ENCODE measurements at regions not wholly inside any gene's neighbourhood (a gene's known extent, or its start where the extent isn't known, plus 50 kb on each side); places are given as distances from the start of the nearest gene placed in this dataset.

DNA sequence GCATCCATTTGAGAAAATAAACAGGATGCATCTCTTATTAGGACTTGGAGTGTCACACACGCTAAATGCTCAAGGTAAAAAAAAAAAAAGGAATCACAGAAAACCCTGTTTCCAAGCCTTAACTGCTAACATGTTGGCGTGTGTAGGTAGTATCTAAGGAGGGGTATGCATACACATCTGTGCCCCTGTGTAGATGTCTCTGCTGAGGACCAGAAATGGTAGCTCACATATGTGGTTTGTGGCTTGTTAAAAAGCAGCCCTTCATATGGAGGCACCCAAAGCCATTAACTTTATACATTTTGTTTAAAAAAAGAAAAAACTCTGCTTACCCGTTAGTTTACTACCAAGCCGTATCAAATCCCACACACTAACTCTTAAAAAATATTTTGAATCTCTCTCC lies 314.1 kb downstream of the SNAPC1 start:
- ATAC-seq (no peak), DNase-seq (ENCODE audit: extremely low read depth in 1 of 4, low spot score in 3 of 4) (no peak), FAIRE-seq (no peak)
- H3K27me3 ChIP-seq (ENCODE audit: control insufficient read depth in 2 of 2, insufficient read depth in 2 of 2, low read length in 2 of 2), result no peaks in the 10 kb centered on the region
- H3K27ac ChIP-seq (ENCODE audit: extremely low read depth, low read depth, low read length), result no peak overlapping the region
- H2AFZ ChIP-seq (ENCODE audit: low read depth, low read length), result no peak overlapping the region
- H4K20me1 ChIP-seq (replicated peaks; ENCODE audit: control insufficient read depth, insufficient read depth, low read length), result no peaks in the 10 kb centered on the region
- BruUV-seq (replicated peaks), result no TSS peak
- WGBS (ENCODE audit: insufficient coverage, low coverage, missing lambda C conversion rate), result 0% methylated on average over 4 of the region's 4 CpGs
- ChIA-PET POLR2A (no interaction called here), CTCF (ENCODE audit: low intra/inter-chr PET ratio) (no interaction called here)
- H3K4me2 ChIP-seq (ENCODE audit: insufficient read depth, low read length), result no peak overlapping the region
- intact Hi-C loops (cut with micrococcal nuclease), result no loop called here
- in situ Hi-C loops (cut with MboI), result no loop called here
- TF ChIP-seq ERF (CRISPR knock-in tag; IDR thresholded peaks at IDR 0.05), result no peak
- TF ChIP-seq CHD1 (IDR thresholded peaks at IDR 0.05; ENCODE audit: low read length), result no peak
- TF ChIP-seq POLR2G (IDR thresholded peaks at IDR 0.05; ENCODE audit: low read depth, low read length), result no peak
- TF ChIP-seq, protein P1, sequence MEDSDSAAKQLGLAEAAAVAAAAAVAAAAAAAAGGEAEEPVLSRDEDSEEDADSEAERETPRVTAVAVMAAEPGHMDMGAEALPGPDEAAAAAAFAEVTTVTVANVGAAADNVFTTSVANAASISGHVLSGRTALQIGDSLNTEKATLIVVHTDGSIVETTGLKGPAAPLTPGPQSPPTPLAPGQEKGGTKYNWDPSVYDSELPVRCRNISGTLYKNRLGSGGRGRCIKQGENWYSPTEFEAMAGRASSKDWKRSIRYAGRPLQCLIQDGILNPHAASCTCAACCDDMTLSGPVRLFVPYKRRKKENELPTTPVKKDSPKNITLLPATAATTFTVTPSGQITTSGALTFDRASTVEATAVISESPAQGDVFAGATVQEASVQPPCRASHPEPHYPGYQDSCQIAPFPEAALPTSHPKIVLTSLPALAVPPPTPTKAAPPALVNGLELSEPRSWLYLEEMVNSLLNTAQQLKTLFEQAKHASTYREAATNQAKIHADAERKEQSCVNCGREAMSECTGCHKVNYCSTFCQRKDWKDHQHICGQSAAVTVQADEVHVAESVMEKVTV (CRISPR knock-in tag; IDR thresholded peaks at IDR 0.05), result no peak
- no peak for TF ChIP-seq SP2 (IDR thresholded peaks at IDR 0.05; ENCODE audit: extremely low read depth, low read depth, low read length, poor library complexity, severe bottlenecking)
- no peak for TF ChIP-seq ZNF57 (CRISPR knock-in tag; IDR thresholded peaks at IDR 0.05)
- no peak for TF ChIP-seq SRSF1 (IDR thresholded peaks at IDR 0.05; ENCODE audit: low read depth, low read length)
- no peak for TF ChIP-seq BACH1 (tag; IDR thresholded peaks at IDR 0.05)
- no peak for TF ChIP-seq RBM25 (IDR thresholded peaks at IDR 0.05; ENCODE audit: low read depth, low read length, severe bottlenecking)
- no peak for TF ChIP-seq MXI1 (IDR thresholded peaks at IDR 0.05; ENCODE audit: low read depth, low read length)
- no peaks in the 10 kb centered on the region for H3K9me3 ChIP-seq (replicated peaks; ENCODE audit: control insufficient read depth, insufficient read depth, low read depth, low read length)
- H3K4me1 ChIP-seq (replicated peaks in 1 of 2; ENCODE audit: control insufficient read depth in 2 of 2, insufficient read depth in 2 of 2, low read length in 2 of 2), result no peaks in the 10 kb centered on the region
- no peaks in the 10 kb centered on the region for H3K9me1 ChIP-seq (ENCODE audit: control insufficient read depth, insufficient read depth, low read length)
- no peak overlapping the region for H3K9ac ChIP-seq (ENCODE audit: insufficient read depth in 1 of 2, low read depth in 2 of 2, low read length in 2 of 2)
- no peaks in the 10 kb centered on the region for H3K79me2 ChIP-seq (ENCODE audit: control insufficient read depth, insufficient read depth, low read length)
- no peak overlapping the region for H3K4me3 ChIP-seq
- H3K36me3 ChIP-seq (ENCODE audit: control insufficient read depth, insufficient read depth, low read length), result no peaks in the 10 kb centered on the region
